Glomerular visceral epithelial cell (primary cell): ENCODE measurements at regions not wholly inside any gene's neighbourhood (a gene's known extent, or its start where the extent isn't known, plus 50 kb on each side); places are given as distances from the start of the nearest gene placed in this dataset.

Experiments used
- DNase-seq: peaks from one replicate; pipeline ENCODE4 v3.0.0-alpha.2; 2016; ENCODE audit errors: extremely low spot score

DNA sequence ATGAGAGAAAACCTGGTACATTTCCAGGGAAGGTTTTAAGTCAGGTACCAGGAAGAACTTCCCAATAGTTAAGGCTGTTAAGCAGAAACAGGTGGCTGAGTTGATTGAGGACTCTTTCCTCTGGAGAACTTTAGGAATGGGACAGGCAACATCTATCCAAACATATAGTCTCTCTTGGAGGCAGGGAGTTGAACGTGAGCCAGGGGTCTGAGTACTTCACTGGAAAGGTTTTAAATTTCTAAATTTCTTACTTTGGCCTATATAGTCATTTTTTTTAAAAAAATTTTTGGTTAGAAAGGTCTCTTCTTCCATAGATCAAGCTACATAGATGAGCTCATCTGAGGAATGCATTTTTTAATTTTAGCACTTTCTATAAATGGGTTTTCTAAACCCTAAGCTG is 261.4 kb upstream of the TCF4 start:
- DNase-seq, result no peak

DNA sequence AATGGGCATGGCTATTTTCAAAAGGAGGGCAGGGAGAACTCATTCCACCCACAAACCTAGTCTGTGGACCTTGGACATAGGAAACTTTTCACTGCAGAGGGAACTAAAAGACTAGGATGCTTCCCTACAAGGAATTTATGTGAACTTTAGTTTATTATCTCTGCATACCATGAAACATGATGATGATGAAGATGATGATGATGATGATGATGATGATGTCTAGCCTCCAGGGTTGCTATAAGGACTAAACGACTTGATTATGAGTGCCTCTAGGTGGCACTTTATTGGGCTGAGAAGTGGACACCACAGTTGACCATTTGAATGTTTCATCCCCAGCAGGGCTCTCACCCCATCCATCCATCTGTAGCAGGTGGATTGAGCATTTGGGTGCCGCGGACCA is 260.0 kb upstream of the TCF4 start:
- no peak for DNase-seq

DNA sequence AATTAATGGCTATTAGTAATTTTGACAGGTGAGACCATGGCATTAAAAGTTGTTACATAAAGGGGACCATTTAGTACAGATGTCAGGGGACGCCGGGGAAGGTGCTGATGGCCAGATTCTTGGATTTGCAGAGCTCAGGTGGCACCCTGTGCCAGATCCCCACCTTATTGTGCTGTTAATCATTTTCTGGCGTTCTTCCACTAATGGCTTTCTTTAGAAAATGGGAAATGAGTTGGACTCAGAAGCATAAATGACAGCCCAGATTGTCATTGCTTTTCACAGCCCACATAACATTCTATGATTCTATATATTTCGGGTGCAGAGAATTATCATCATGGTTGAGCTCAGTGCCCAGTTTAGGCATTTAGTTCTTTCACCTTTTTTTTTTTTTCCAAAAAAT is 257.2 kb upstream of the TCF4 start:
- DNase-seq, result no peak

DNA sequence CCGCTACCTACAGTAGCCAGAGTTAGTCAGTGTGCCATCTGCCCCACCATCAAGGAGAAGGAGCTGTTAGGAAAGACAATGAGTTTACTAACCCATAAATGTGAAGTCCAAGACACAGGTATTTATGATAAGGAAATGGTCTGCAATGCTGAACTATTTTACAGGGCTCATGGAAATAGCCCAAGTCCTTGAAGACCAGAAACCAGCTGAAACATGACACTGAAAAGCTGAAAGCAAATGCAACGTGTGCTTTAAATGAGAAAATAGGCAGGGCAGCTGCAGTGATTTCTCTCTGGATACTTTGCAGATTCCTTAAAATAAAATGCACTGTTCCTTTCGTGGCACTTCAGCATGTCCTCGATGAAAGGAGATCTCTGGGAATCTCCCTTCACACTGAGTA is 256.4 kb upstream of the TCF4 start:
- no peak for DNase-seq

DNA sequence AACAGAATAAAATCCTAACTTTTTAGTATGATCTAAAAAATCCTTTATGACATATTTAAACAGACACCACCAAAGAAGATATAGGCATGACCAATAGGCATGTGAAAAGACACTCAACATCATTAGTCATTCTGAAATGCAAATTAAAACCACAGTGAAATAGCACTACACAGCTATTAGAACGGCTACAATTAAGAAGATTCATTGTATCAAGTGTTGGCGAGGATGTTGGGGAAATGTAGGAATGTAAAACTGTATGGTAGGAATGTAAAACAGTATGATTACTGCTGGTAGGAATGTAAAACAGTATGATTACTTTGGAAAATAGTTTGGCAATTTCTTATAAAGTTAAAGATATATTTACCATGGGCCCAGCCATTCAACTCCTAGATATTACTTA is 253.3 kb upstream of the TCF4 start:
- DNase-seq, result no peak

DNA sequence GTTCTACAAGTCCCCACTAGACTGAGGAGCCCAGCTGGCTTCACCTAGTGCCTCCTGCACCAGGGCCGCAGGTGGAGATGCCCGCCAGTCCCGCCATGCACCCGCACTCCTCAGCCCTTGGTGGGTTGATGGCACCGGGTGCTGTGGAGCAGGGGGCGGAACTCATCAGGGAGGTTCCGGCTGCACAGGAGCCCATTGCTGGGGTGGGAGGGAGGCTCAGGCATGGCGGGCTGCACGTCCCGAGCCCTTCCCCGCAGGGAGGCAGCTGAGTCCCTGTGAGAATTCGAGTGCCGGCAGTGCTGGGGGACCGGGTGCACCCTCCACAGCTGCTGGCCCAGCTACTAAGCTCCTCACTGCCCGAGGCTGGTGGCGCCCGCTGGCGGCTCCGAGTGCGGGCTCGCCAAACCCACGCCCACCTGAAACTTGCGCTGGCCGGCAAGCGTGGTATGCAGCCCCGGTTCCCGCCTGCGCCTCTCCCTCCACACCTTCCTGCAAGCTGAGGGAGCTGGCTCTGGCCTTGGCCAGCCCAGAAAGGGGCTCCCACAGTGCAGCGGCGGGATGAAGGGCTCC is 252.7 kb upstream of the TCF4 start:
- no peak for DNase-seq

DNA sequence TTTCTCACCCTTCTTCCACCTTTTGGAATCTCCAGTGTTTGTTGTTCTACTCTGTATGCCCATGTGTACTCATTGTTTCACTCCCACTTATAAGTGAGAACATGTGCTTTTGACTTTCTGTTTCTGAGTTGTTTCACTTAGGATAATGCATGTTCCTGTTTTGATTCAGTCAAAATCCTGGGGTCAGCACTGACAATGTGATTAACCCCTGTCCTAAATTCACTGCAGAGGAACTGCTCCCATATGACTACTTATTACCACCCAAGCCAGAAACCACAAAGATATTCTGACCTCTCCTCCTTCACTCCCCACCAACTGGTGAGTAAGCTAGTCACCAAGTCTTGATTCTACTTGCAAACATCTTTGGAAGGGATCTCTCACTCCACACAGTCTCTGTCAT is 251.4 kb upstream of the TCF4 start:
- DNase-seq, result peak; percentile 60

DNA sequence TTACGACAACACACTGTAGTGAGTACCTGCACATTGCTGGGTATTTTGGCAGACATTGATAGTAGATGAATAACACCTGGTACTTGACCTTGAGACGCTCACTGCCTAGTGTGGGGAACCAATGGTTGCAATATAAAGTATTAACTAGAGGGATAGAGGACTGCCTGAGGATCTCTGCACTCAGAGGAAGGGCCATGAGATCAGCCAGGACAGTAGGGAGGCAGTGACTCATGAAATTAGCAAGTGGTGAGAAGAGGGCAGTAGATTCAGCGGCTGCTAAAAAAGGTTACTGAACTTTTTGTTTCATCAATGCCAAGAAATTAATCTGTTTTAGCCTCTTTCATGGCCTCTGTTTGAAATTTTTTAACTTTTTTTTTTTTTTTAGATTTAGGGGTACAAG is 250.8 kb upstream of the TCF4 start:
- DNase-seq, result peak; percentile 68

DNA sequence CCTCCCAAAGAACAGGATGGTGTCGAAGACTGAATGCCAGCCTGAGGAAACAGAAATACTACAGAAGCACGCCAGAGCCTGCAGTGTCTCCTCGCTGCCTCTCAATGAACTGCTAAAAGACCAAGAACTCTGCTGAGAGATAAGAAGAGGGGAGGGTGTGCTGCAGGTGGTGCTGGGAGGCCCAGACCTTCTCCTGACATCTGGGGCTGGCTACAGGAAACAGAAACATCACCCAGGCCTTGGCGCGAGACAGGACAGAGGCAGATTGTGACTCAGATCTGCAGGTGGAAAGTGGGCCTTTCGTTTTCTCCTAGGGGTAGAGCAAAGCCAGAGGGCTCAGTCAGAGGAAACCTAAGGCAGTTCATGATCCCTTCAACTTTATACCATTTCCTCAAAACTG is 250.3 kb upstream of the TCF4 start:
- DNase-seq, result peak; percentile 19

DNA sequence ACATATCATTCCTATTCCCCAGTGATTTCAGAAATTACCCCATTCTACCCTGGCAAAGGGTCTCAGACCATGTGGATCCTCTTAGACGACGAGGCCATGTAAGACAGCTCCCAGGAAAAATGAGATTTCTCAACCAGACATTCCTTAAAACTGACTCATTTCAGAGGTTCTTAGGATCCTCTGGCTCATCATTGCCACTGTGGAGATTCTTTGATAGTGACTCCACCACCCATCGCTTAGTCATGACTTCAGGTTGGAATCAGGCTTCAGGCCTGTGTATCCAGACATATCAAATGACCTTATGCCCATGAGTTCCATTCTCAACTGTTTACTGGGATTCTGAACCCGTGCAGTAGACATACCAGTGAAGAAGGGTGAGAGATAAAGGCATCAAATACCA is 245.6 kb upstream of the TCF4 start:
- peak; percentile 96 for DNase-seq

DNA sequence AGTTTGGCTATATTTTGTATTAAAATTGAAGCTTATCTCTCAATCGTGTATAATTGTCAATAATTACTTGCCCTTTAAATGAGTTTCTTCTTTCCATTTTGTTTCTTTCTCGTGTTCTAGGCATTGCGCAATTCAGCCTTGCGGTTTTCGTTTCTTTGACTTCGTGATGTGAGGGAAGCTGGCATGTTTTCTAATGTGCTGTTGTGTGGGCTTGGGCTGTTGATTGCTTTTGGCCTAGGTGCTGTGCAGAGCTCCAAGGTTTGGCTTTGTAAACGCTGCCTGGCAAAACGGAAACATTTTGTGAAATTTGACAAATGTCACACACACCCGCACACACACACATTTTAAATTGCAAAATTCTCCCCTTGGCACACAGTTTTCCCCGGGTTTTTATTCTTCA is 242.6 kb upstream of the TCF4 start:
- no peak for DNase-seq

DNA sequence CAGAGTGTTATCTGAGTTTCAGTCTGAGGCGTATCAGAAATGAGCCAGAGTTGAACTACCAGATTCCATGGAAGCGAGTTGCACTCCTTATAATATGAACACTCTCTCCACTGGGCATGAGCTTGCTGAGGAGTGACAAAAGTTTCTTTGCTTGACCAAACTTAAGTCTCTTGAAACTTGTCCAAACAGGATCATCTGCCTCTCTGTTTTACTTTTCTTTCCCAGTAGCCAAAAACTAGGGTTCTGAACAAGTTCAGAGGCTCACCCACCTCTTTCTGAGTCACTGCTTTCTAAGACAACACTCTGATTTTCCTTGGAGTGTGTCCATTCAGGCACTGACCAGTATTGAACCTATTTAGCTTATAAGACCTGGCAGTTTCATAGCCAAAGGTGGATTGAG is 233.2 kb upstream of the TCF4 start:
- peak; percentile 40 for DNase-seq

DNA sequence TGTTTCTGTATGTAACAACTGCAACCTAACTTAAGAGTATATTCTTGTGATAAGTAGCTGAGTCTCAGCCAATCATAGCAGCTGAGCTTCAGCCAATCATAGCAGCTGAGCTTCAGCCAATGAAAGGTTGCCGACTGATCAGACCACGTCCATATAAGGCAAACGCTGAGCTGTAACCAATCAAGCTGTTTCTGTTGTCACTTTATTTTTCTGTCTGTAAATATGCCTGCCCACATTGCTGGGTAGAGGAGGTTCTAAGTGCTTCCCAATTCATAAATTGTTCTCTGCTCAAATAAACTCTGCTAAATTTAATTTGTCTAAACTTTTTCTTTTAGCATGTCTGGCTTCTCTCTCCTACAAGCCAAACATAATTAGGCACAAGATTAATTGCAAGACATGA is 231.5 kb upstream of the TCF4 start:
- no peak for DNase-seq

DNA sequence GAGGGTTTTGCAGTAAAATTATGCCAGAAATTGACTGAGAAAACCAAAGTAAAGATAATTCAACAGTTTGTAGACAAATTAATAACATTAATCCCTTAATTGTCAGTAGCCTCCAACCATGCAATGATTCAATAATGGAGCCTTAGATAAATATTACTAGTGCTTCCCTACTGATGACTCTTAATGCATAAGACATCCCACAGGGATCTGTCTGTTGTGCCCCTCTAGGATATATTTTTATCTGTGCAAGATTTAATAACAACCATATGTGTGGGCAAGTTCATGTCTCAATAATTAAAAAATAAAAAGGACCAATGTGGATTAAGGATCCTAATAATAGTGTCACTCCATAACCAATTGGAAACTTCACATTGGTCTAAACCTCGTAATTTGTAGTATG is 230.3 kb upstream of the TCF4 start:
- DNase-seq, result no peak

DNA sequence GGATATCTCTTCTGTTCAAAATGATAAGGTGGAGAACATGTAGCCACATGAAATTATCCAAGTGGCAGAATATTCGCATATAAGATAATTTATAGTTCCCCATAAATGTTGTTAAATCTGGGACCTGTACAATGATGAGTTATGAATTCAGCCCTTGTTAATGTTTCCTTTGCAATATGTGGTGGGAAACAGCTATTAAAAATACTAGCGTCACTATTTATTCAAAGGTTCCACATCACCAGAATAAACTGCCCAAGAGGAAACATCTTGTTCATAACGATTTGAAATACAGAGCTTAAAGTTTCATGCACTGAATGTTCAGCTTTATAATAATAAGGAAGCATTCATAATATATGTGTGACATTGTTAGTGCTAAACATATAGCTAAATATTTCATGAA is 223.9 kb upstream of the TCF4 start:
- no peak for DNase-seq

DNA sequence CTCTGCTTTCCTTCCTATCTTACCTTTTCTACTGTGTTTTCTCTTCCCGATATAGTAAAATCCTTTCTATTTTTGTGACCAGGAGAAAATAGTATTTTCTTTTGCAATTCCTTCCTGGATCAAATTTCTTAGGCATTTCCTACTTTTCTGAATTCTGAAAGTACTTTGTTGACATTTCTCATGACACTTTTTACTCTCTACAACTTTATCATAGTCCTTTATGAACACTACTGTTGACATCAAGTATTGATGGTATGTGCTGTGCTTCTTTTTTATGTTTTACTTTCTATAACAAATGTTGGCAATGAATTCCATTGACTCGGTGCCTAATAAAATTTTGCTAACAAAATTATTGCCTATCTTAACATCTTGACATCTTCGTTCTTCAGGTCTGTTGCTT is 217.7 kb upstream of the TCF4 start:
- no peak for DNase-seq

DNA sequence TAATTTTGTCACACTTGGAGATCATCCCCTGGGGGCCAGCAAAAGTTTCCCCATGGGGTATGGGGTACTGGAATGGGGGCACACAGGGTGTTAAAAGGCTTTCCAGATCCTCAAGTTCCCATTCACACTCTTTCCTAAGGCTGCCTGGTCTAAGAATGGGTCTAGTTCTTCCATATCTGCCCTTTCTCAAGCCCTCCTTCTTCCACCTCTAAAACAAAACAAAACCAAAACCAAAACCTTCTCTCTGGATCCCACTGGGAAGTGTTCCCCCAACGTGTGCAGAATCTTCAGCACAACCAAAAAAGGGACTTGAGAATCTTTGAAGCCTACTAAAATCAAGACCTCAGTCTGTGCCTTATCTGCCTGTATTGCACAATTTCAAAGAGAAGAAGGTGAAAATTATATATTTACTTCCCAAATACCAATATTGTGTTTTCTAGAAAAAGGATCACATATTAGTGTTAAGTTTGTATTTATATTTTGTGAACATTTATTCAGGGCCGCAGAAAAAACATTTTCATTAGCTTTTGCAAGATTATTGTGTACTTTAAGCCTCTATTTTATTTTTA is 207.2 kb upstream of the TCF4 start:
- no peak for DNase-seq

DNA sequence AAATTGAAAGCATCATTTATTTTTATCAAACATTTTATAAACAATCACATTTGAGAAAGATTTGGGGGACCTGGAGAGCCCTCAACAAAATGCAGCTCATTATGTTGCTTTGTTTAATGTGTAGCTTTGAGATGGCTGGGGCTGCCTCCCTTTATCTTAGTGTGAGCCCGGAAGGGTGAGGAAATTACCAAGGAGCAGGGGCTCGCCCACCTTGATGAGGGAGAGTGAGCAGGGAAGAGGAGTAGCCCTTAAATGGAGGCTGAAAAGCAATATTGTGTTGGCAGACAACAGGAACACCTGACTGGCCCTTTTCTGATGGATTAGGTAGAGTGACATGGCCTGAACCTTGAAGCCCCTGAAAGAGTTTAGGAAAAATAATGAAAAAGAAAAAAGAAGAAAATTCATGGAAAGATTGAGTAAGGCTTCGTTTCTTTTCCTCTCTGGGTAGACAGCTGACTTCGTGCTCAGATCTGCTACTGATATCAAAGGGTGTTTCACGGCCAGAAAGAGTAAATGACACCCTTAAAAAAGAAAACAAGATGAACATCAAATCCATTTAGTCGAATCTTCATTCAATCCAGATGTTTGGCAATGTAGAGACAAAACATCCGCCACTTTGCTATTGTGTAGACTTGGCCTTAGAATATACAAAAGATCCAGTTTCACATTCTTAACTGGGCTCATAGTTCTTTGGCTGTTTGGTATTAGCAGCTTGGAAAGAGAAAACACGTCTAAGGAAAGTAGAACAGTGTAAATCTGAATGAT is 206.5 kb upstream of the TCF4 start:
- no peak for DNase-seq

DNA sequence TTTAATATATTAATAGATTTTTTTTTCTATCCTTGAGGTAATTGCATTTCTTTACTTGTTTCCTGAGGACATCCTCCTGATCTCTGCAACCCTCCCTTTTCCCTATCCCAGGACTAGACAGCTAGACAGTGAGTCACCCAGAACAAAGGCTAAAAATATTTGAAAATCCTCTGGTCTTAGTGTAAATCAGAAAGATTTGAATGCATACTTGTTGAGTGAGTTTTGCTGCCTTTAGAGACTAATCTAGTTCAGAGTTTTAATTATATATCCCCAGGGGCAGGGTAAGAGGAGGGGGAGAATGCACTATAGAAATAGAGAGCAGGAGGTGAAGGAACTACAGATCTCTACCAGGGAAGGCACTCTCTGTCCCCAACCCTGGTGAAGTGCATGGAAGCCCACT is 202.3 kb upstream of the TCF4 start:
- peak; percentile 64 for DNase-seq

DNA sequence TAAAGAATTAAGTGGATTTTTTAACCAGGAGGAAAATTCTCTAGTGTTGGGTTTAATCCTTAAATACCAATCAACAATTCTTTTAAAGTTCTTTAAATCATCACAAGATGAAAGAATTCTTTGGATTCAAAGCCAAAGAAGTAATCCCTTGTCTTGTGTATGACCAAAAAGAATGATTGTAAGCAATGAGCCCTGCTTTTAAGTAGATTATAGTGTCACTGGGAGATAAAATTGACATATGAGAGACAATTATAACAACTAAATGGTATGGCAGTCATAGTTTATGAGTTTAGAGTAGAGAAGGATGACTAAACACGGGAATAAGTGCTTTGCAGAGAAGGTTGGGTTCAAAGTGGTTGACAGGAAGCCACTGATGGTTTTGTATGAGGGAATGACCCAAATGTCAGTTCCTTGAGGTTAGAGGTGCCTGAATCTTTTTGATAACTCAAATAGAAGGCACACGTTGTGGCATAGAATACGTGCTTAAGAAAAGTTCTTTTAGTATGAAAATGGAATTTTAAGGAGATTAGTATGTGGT is 199.6 kb upstream of the TCF4 start:
- DNase-seq, result no peak

DNA sequence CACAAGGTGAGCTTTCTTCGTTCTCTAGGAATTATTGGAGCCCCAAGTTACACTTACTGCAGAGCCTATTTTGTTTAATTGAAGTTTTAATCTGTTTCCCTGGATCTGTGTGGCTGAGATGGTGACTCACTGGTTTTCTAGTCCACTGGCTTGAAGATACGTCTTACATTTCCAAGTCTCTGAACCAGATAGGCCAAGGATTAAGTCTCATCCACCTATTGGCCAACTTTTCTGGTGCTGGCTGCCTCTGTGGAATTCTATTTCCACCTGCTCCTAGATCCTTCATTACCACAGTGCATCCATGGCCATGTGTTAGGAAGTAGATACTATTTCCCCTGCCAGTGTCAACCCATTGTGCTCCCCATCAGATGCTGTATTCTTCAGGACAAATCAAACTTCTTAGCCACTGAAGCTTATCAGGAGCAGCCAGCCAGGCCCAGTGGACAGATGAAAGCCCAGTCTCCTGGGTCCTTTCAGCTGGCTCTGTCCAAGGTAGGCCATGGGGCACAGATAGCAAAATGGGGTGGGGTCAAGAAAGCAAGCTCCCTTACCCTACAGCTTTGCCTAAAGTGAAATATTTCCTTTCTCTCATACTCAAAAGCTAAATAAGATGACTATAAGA is 198.8 kb upstream of the TCF4 start:
- peak; percentile 40 for DNase-seq

DNA sequence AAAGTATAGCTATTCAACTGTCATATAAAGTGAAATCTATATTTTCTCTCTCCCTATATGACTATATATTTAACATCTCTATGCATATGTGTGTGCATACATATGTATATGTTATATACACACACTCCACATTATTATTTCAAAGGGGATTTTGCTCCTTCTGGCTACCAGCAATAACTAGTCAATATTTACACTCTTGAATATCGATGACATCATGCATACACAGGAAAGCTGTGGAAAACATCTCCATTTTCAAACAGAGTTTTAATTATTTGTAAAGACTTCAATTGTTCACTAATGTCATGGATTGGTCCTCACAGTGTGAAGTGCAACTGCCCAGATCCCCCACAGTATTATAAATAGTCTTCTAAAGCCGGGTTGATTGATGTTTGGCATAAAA is 195.9 kb upstream of the TCF4 start:
- no peak for DNase-seq

DNA sequence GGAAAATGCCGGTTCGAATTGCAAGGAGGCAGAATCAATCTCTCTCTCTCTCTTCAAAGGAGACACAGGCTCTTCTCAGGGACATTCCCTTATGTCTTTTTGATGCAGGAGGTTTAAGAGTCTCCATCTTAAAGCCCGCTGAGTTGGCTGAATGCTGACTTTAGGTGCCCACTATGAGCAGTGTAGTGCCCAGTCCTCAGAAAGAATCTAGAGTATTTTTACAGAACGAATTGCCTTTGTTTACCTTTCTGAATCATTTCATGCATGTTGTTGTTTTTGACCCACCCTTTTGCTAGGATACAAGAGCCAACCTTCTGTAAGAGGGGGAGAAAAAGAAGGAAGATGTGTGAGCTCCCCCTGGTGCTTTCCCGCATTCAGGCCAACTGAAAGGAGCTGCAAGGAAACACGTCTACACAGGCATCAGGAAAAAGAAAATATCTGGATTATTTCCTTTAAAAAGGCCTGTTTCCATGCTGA is 193.5 kb upstream of the TCF4 start:
- peak; percentile 64 for DNase-seq
